Activated T-cell treated with anti-CD3 and anti-CD28 coated beads for 24 hours (primary cell): ENCODE measurements at regions not wholly inside any gene's neighbourhood (a gene's known extent, or its start where the extent isn't known, plus 50 kb on each side); places are given as distances from the start of the nearest gene placed in this dataset.

Source experiments
- DNase-seq: peaks from one replicate; pipeline ENCODE4 v3.0.0-alpha.2; 2020; ENCODE audit warnings: low read depth

DNA sequence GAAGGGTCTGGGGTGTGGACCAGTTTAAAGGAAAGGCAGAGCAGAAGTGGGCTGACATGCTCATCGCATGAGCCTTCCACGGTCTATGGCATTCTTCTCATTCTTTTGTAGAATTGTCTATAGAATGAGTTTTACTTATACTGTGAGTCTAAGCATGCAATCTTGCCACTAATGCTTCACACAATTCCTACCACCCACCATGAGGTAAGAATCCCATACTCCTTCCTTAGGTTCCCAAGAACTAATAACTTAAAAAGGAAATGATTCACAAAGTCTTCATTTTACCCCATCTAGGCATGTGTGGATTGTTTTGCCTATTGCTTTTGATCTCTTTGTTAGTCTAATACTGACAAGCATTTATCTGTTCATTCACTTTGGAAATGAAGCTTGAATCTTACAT is 195.2 kb downstream of the LY86 start:
- no peak for DNase-seq

DNA sequence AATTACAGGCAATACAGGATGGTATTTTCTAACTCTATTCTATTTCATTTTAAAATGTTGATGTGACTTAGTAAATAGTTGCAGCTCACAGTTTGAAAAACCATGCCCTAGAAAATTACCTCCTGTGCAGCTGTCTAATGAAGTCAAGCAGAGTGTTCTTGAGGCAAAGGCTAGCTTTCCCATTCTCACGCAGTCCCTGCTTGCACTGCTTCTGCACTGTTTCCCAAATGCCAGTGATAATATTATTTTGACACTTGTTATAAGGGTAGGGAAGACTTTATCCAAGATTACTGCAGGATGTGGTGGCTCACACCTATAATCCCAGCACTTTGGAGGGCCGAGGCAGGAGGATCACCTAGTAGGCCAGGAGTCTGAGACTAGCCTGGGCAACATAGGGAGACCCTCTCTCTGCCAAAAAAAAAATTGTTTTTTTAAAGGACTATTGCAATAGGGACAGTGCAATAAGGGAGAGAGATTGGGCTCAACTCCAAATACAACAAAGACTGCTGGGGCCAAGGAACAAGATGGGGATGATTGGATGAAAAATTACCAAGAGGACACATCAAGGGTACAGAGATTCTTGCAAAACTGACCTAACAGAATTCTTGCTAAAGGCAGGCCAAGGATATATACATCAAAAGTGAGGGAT is 196.1 kb downstream of the LY86 start:
- DNase-seq, result no peak

- DNase-seq, result no peak
These were observed 196.6 kb downstream of the LY86 start for GRCh38 chr6:6785163-6785521.

GRCh38 chr6:6788394-6789032 is 200.0 kb downstream of the LY86 start:
- no peak for DNase-seq

DNA sequence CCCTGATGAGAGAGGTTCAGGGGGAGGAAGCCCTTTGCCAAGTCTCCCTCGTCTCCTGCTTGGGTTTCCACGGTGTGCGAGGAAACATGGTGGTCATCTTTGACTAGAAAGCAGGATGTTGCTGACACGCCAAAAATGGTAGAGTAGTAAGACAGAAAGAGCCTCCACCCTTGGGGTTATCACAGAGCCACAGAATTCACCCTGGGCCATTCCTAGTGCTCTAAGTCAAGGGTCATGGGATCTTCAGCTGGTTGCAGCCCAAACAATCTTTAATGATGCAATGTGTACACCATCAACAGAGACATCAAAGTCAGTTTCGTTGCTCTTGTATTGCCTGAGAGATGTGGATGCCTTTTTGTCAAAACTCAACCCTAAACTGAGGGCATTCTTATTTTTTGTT is 201.9 kb downstream of the LY86 start:
- DNase-seq, result no peak

- DNase-seq, result no peak
These were observed 202.4 kb downstream of the LY86 start for GRCh38 chr6:6790891-6791290.

DNA sequence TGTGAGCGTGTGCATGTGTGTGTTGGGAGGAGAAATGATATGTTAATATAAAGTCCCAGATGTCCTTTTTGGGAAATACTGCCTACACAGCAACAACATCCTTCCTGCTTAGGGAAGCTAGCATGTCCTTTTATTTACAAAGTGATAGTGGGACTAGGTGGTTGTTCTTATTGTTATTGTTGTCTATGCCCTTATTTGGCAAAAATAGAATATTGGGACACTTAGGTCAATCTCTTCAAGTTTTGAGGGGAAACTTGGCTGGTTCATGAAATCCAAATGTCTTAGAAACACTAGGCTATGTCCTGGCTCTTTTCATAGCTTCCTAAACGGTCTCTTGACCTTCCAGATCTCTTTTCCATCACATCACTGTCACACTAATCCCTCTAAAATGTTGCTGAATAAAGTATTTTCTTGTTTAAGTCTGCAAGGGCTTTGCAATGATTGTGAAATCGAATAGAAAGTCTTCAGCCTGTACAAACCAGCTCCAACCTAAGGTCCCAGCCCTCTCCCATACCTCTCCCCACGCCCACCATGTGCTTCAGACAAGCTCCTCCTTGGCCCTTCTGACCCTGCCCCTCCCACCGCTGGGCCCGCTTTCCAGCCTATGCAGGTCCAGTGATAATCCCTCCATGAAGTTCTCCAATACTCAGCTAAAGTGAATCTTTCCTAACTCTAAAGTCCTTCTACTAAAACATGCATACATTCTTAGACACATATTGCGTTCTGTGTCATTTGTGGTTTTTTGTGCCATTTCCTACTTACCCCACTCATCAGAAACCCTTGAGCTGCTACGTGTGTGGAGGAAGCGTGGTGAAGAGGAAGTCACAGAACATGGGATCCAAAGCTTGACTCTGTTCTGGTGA is 205.1 kb downstream of the LY86 start:
- DNase-seq, result no peak

DNA sequence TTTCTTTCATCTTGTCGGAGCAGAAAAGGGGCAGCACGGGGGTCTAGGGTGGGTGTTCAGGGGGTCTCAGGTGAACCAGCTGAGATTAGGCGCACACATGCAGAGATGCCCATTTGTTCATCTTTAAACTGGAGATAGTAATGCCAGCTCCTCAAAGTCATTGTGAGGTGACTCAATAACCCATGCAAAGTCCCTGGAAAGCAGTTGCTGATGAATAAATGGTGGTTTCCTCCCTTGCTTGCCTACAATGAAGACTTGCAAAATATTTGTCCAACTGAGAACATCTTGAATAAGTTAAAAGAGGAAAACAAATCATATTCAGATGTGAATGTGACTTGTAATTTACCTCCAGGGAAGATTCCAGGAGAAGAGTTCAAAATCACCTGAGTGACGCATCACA is 206.9 kb downstream of the LY86 start:
- DNase-seq, result no peak

- DNase-seq, result no peak
These were observed 208.3 kb downstream of the LY86 start for GRCh38 chr6:6796818-6797217.

DNA sequence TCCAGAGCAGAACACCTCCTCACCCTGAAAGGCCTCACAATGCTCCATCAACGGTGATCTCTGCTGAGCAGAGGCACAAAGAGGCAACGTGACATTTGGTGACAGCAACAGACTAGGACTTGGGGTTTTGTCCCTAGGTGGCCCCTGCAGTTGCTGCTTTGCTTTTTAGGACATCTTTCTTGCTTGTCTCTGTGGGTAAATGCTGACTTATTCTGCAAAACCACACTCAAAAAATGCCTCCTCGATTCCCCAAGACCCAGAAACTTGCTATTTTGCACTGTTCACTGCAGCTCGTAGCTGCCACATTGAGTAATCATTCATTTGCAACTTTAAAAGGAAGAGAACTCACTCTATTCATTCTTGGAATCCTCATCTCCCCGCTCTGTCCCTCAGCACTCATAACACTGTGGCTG is 209.9 kb downstream of the LY86 start:
- DNase-seq, result no peak

- DNase-seq, result no peak
These were observed 212.4 kb downstream of the LY86 start for GRCh38 chr6:6801005-6801335.

GRCh38 chr6:6801635-6802218 is 213.2 kb downstream of the LY86 start:
- no peak for DNase-seq

DNA sequence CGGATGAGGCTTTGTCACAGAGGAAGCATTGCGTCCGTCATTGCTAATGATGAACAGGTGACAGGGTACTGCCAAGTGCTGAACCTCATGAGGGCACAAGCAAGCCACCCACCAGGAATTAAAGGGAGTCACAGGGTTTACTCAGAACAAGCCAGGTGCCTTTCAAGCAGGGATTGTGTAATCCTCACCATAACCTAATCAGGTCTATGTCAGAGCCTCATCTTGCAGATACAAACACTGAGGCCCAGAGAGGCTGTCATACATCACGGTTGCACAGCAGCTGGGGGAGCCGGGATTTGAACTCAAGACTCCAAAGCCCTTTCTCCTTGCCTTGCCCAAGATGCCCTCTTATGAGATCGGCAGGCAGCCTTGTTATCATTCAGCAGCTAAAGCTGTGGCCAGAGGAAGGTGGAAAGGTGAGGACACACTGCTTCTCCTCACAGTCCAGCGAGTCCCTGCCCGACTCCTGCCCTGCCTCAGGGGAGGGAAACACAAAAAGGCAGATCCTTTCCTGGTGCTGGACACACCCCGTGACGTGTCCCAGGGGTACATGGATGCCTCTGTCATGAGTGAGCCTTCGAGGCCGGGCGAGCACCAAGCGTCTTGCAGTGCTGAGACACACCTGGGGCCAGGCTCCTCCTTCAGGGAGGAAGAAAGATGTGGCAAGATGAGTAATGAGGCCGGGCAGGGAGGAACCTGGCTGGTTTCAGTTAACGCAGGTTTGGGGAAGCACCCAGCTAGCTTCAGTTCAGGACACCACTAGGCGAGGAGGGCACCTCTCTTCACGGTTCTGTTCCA is 214.9 kb downstream of the LY86 start:
- DNase-seq, result no peak

DNA sequence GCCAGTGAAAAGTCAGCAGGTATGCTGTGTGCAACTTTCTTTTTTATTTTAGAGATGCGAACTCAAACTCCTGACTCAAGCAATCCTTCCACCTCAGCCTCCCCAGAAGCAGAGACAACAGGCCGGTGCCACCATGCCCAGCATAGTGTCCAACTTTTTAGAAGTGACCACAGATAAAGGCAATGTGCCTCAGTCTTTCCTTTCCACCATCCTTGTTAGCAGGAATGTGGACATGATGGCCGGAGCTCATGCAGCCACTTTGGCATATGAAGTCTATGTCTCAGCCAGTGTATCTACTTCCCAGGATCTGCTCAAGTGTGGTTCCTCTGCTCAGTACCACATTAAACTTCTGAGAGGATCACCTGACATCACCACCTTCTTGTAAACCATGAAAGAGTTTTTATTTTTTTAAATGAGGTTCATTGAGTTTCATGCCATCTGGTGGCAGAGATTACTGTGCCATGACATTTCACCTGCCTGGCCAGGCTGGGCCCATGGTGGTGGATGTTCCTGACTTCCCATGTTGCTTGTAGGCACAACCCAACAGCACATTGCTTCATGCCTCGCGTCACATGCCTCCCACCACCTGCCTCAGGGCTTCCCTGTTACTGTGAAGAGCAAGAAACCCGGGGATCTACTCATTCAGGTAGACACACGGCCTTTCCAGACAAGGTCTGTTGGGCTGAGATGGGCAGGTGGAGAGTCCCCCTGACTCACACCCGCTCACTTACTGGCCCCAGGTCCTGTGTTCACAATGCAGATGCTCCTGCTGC is 216.5 kb downstream of the LY86 start:
- DNase-seq, result no peak

GRCh38 chr6:6806844-6807518 is 218.5 kb downstream of the LY86 start:
- DNase-seq, result no peak

GRCh38 chr6:6808343-6808742 is 219.8 kb downstream of the LY86 start:
- no peak for DNase-seq

GRCh38 chr6:6808915-6809314 is 220.4 kb downstream of the LY86 start:
- DNase-seq, result no peak

DNA sequence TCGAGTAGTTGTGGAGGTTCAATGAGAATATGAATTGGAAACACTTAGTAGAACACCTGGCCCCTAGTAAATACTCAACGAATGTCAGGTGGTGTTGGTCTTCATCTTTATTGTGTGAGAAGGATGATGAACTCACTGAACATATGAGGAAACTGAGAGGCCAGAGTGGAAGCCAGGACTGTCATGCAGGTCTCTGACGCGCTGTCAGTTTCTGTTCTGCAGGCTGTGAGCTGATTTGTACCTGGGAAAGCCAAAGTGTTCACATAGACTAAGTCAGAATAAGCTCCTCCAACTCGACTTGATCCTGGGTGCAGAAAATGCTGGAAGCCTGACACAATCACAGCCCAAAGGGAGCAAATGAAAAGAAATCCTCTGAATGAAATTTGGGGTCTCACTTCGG is 222.2 kb downstream of the LY86 start:
- no peak for DNase-seq

- no peak for DNase-seq
These were observed 222.8 kb downstream of the LY86 start for GRCh38 chr6:6811128-6812009.

GRCh38 chr6:6812427-6812826 is 223.9 kb downstream of the LY86 start:
- no peak for DNase-seq
